WTC11 (cell line): ENCODE measurements at regions not wholly inside any gene's neighbourhood (a gene's known extent, or its start where the extent isn't known, plus 50 kb on each side); places are given as distances from the start of the nearest gene placed in this dataset.

ENCODE experiments used
- ATAC-seq: fragments of 200-7000 bp; cut with Tn5 transposase; 2 replicates; pipeline ENCODE4 v1.10.0; 2021; ENCODE audit warnings: mild to moderate bottlenecking, moderate library complexity
- CTCF ChIA-PET: fragments of 300-600 bp; sonication (Branson Sonifier 250); formaldehyde crosslinking; loops from one replicate; lab custom pipeline; 2021; ENCODE audit warnings: antibody characterized with exemption; lab: Charles Lee
- POLR2A ChIA-PET: fragments of 350-600 bp; sonication (Branson Sonifier 250); formaldehyde crosslinking; loops from one replicate; lab custom pipeline; 2021; ENCODE audit warnings: antibody characterized with exemption; lab: Charles Lee
- DNase-seq: peaks from one replicate; pipeline ENCODE4 v3.0.0; 2021; ENCODE audit warnings: low spot score
- H3K27ac Mint-ChIP-seq: 2 replicates; pipeline ENCODE4 v1.8.0; 2021; ENCODE audit warnings: mixed read lengths
- H3K27me3 Mint-ChIP-seq: 2 replicates; pipeline ENCODE4 v1.8.0; 2021; ENCODE audit warnings: low read depth, mild to moderate bottlenecking, moderate library complexity, mixed read lengths
- H3K36me3 Mint-ChIP-seq: 2 replicates; pipeline ENCODE4 v1.8.0; 2021; ENCODE audit warnings: mixed read lengths
- H3K4me1 Mint-ChIP-seq: 2 replicates; pipeline ENCODE4 v1.8.0; 2022; ENCODE audit warnings: mixed read lengths
- H3K4me3 Mint-ChIP-seq: 2 replicates; pipeline ENCODE4 v1.8.0; 2021; ENCODE audit warnings: mild to moderate bottlenecking, moderate library complexity, mixed read lengths
- H3K9me3 Mint-ChIP-seq: 2 replicates; pipeline ENCODE4 v1.8.0; 2021; ENCODE audit warnings: mixed read lengths
- ETV6 ChIP-seq: sonication (generic); formaldehyde crosslinking; IDR thresholded peaks from 2 replicates; pipeline ENCODE4 v1.8.1; 2022; ENCODE audit warnings: mild to moderate bottlenecking, missing genetic modification reagents
- FOXJ3 ChIP-seq: sonication (generic); formaldehyde crosslinking; IDR thresholded peaks from 2 replicates; pipeline ENCODE4 v1.9.0; 2021; ENCODE audit warnings: missing genetic modification reagents, mild to moderate bottlenecking, borderline replicate concordance
- NR1H2 ChIP-seq: sonication (generic); formaldehyde crosslinking; IDR thresholded peaks from 2 replicates; pipeline ENCODE4 v1.9.0; 2021; ENCODE audit warnings: mild to moderate bottlenecking, moderate library complexity, missing genetic modification reagents
- RORB ChIP-seq: fragments of 250-450 bp; sonication (Bioruptor Pico); IDR thresholded peaks from 2 replicates; pipeline ENCODE4 v1.9.0; 2021; ENCODE audit warnings: mild to moderate bottlenecking
- SP1 ChIP-seq: sonication (generic); formaldehyde crosslinking; conservative IDR thresholded peaks from 2 replicates; pipeline ENCODE4 v1.8.1; 2022; ENCODE audit warnings: missing genetic modification reagents
- ZBTB21 ChIP-seq: sonication (generic); formaldehyde crosslinking; IDR thresholded peaks from 2 replicates; pipeline ENCODE4 v1.8.1; 2023; ENCODE audit warnings: mild to moderate bottlenecking, missing genetic modification reagents, borderline replicate concordance
- ZNF423 ChIP-seq: fragments of 250-450 bp; sonication (Bioruptor Pico); IDR thresholded peaks from 2 replicates; pipeline ENCODE4 v2.1.2; 2022; ENCODE audit warnings: mild to moderate bottlenecking, moderate library complexity
- TF ChIP-seq, protein P1 (sequence below): fragments of 250-450 bp; sonication (Bioruptor Pico); IDR thresholded peaks from 2 replicates; pipeline ENCODE4 v2.1.2; 2022; ENCODE audit warnings: mild to moderate bottlenecking, moderate library complexity
- TF ChIP-seq, protein P2 (sequence below): sonication (generic); formaldehyde crosslinking; IDR thresholded peaks from 2 replicates; pipeline ENCODE4 v1.8.0; 2023; ENCODE audit warnings: missing genetic modification reagents
- TF ChIP-seq, protein P3 (sequence below): sonication (generic); formaldehyde crosslinking; IDR thresholded peaks from 2 replicates; pipeline ENCODE4 v1.8.0; 2022; ENCODE audit warnings: mild to moderate bottlenecking, missing genetic modification reagents
- TF ChIP-seq, protein P4 (sequence below): sonication (generic); formaldehyde crosslinking; IDR thresholded peaks from 2 replicates; pipeline ENCODE4 v1.8.1; 2023; ENCODE audit warnings: mild to moderate bottlenecking, missing genetic modification reagents, moderate library complexity
- TF ChIP-seq, protein P5 (sequence below): sonication (generic); formaldehyde crosslinking; IDR thresholded peaks from 2 replicates; pipeline ENCODE4 v1.8.1; 2022; ENCODE audit warnings: mild to moderate bottlenecking, moderate library complexity, missing genetic modification reagents
- TF ChIP-seq, protein P6 (sequence below): fragments of 250-450 bp; sonication (Bioruptor Pico); IDR thresholded peaks from 2 replicates; pipeline ENCODE4 v1.9.0; 2021; ENCODE audit warnings: moderate library complexity, mild to moderate bottlenecking, inconsistent platforms, borderline replicate concordance
- TF ChIP-seq, protein P7 (sequence below): sonication (generic); formaldehyde crosslinking; IDR thresholded peaks from 2 replicates; pipeline ENCODE4 v1.8.0; 2023; ENCODE audit warnings: missing genetic modification reagents, mild to moderate bottlenecking, borderline replicate concordance
- TF ChIP-seq, protein P8 (sequence below): sonication (generic); formaldehyde crosslinking; IDR thresholded peaks from 2 replicates; pipeline ENCODE4 v1.8.0; 2022; ENCODE audit warnings: missing genetic modification reagents

DNA sequence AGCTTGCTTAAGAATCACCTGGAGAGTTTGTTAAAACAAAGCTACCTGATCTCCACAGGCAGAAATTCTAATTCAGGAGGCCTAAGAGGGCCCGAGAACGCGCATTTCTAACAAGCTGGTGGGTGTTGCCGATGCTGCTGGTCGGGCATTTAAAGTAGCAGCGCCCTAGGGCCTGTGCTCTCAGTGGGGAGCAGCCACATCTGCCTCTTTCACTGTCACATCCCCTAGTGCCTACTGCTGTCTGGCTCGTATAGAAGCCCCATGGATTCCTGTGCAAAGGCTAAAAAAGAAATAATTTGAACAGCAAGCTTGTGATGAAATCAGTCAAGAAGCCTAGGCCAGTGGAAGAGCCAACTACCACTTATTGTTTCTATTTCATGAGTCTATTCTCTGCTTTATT is 126.7 kb upstream of the SMIM21 start:
- ATAC-seq, result peak; percentile 66
- DNase-seq, result no peak
- H3K36me3 Mint-ChIP-seq, result no peaks in the 10 kb centered on the region
- peaks cover 8% of the 10 kb centered on the region for H3K27me3 Mint-ChIP-seq
- H3K4me1 Mint-ChIP-seq, result peaks cover 42% of the 10 kb centered on the region
- H3K27ac Mint-ChIP-seq, result no peak overlapping the region
- ChIA-PET CTCF (no interaction called here), POLR2A (no interaction called here)
- H3K9me3 Mint-ChIP-seq, result peaks cover 9% of the 10 kb centered on the region
- no peak overlapping the region for H3K4me3 Mint-ChIP-seq
- peak; percentile 24; the same call in 1 of the 2 replicates for TF ChIP-seq ZNF423 (CRISPR knock-in tag)
- TF ChIP-seq, protein P1, sequence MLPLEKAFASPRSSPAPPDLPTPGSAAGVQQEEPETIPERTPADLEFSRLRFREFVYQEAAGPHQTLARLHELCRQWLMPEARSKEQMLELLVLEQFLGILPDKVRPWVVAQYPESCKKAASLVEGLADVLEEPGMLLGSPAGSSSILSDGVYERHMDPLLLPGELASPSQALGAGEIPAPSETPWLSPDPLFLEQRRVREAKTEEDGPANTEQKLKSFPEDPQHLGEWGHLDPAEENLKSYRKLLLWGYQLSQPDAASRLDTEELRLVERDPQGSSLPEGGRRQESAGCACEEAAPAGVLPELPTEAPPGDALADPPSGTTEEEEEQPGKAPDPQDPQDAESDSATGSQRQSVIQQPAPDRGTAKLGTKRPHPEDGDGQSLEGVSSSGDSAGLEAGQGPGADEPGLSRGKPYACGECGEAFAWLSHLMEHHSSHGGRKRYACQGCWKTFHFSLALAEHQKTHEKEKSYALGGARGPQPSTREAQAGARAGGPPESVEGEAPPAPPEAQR, result no peak

DNA sequence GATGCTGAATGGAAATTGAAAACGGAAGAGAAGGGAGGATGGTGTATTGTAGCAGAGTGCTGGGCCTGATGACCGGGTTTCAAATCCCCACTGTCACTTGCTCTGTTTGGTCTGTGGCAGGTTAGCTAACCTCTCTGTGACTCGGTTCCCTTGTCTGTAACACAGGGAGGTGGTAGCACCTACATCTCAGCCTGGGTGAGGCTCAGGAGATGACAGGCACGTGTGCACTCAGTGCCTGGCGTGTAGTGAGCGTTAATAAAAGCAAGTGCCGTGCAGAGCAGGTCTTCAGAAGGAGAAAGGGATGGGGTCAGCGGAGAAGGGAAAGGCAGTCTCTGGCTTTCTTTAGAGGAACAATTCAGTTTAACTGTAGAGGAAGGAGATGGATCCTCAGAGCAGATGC is 125.5 kb upstream of the SMIM21 start:
- POLR2A ChIA-PET, result interaction anchor here (0.8 kb wide), 1 partner anchor 47 kb away, joined by 3 read pairs; no protein-coding TSS in a partner anchor
- Mint-ChIP-seq H3K27me3 (peaks cover 8% of the 10 kb centered on the region), H3K4me1 (peaks cover 48% of the 10 kb centered on the region), H3K27ac (no peak overlapping the region), H3K4me3 (no peak overlapping the region), H3K36me3 (no peaks in the 10 kb centered on the region), H3K9me3 (peaks cover 10% of the 10 kb centered on the region)
- ATAC-seq, result no peak
- DNase-seq, result no peak
- CTCF ChIA-PET, result no interaction called here
- TF ChIP-seq, protein P2, sequence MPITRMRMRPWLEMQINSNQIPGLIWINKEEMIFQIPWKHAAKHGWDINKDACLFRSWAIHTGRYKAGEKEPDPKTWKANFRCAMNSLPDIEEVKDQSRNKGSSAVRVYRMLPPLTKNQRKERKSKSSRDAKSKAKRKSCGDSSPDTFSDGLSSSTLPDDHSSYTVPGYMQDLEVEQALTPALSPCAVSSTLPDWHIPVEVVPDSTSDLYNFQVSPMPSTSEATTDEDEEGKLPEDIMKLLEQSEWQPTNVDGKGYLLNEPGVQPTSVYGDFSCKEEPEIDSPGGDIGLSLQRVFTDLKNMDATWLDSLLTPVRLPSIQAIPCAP (CRISPR knock-in tag), result no peak
- TF ChIP-seq, protein P3, sequence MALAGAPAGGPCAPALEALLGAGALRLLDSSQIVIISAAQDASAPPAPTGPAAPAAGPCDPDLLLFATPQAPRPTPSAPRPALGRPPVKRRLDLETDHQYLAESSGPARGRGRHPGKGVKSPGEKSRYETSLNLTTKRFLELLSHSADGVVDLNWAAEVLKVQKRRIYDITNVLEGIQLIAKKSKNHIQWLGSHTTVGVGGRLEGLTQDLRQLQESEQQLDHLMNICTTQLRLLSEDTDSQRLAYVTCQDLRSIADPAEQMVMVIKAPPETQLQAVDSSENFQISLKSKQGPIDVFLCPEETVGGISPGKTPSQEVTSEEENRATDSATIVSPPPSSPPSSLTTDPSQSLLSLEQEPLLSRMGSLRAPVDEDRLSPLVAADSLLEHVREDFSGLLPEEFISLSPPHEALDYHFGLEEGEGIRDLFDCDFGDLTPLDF (CRISPR knock-in tag), result no peak
- no peak for TF ChIP-seq RORB (CRISPR knock-in tag)
- TF ChIP-seq, protein P4, sequence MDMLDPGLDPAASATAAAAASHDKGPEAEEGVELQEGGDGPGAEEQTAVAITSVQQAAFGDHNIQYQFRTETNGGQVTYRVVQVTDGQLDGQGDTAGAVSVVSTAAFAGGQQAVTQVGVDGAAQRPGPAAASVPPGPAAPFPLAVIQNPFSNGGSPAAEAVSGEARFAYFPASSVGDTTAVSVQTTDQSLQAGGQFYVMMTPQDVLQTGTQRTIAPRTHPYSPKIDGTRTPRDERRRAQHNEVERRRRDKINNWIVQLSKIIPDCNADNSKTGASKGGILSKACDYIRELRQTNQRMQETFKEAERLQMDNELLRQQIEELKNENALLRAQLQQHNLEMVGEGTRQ (CRISPR knock-in tag), result no peak
- TF ChIP-seq, protein P5, sequence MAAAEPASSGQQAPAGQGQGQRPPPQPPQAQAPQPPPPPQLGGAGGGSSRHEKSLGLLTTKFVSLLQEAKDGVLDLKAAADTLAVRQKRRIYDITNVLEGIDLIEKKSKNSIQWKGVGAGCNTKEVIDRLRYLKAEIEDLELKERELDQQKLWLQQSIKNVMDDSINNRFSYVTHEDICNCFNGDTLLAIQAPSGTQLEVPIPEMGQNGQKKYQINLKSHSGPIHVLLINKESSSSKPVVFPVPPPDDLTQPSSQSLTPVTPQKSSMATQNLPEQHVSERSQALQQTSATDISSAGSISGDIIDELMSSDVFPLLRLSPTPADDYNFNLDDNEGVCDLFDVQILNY (CRISPR knock-in tag), result no peak
- no peak for TF ChIP-seq ETV6 (CRISPR knock-in tag)
- TF ChIP-seq SP1 (CRISPR knock-in tag), result no peak
- no peak for TF ChIP-seq NR1H2 (CRISPR knock-in tag)
- TF ChIP-seq FOXJ3 (CRISPR knock-in tag), result no peak
- TF ChIP-seq ZBTB21, result no peak
- TF ChIP-seq, protein P6, sequence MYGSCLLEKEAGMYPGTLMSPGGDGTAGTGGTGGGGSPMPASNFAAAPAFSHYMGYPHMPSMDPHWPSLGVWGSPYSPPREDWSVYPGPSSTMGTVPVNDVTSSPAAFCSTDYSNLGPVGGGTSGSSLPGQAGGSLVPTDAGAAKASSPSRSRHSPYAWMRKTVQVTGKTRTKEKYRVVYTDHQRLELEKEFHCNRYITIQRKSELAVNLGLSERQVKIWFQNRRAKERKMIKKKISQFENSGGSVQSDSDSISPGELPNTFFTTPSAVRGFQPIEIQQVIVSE (CRISPR knock-in tag), result no peak
- TF ChIP-seq, protein P7, sequence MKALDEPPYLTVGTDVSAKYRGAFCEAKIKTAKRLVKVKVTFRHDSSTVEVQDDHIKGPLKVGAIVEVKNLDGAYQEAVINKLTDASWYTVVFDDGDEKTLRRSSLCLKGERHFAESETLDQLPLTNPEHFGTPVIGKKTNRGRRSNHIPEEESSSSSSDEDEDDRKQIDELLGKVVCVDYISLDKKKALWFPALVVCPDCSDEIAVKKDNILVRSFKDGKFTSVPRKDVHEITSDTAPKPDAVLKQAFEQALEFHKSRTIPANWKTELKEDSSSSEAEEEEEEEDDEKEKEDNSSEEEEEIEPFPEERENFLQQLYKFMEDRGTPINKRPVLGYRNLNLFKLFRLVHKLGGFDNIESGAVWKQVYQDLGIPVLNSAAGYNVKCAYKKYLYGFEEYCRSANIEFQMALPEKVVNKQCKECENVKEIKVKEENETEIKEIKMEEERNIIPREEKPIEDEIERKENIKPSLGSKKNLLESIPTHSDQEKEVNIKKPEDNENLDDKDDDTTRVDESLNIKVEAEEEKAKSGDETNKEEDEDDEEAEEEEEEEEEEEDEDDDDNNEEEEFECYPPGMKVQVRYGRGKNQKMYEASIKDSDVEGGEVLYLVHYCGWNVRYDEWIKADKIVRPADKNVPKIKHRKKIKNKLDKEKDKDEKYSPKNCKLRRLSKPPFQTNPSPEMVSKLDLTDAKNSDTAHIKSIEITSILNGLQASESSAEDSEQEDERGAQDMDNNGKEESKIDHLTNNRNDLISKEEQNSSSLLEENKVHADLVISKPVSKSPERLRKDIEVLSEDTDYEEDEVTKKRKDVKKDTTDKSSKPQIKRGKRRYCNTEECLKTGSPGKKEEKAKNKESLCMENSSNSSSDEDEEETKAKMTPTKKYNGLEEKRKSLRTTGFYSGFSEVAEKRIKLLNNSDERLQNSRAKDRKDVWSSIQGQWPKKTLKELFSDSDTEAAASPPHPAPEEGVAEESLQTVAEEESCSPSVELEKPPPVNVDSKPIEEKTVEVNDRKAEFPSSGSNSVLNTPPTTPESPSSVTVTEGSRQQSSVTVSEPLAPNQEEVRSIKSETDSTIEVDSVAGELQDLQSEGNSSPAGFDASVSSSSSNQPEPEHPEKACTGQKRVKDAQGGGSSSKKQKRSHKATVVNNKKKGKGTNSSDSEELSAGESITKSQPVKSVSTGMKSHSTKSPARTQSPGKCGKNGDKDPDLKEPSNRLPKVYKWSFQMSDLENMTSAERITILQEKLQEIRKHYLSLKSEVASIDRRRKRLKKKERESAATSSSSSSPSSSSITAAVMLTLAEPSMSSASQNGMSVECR (CRISPR knock-in tag), result no peak
- TF ChIP-seq, protein P8, sequence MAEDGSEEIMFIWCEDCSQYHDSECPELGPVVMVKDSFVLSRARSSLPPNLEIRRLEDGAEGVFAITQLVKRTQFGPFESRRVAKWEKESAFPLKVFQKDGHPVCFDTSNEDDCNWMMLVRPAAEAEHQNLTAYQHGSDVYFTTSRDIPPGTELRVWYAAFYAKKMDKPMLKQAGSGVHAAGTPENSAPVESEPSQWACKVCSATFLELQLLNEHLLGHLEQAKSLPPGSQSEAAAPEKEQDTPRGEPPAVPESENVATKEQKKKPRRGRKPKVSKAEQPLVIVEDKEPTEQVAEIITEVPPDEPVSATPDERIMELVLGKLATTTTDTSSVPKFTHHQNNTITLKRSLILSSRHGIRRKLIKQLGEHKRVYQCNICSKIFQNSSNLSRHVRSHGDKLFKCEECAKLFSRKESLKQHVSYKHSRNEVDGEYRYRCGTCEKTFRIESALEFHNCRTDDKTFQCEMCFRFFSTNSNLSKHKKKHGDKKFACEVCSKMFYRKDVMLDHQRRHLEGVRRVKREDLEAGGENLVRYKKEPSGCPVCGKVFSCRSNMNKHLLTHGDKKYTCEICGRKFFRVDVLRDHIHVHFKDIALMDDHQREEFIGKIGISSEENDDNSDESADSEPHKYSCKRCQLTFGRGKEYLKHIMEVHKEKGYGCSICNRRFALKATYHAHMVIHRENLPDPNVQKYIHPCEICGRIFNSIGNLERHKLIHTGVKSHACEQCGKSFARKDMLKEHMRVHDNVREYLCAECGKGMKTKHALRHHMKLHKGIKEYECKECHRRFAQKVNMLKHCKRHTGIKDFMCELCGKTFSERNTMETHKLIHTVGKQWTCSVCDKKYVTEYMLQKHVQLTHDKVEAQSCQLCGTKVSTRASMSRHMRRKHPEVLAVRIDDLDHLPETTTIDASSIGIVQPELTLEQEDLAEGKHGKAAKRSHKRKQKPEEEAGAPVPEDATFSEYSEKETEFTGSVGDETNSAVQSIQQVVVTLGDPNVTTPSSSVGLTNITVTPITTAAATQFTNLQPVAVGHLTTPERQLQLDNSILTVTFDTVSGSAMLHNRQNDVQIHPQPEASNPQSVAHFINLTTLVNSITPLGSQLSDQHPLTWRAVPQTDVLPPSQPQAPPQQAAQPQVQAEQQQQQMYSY, result no peak
